ENCODE measurements at regions not wholly inside any gene's neighbourhood (a gene's known extent, or its start where the extent isn't known, plus 50 kb on each side); places are given as distances from the start of the nearest gene placed in this dataset.

- TF ChIP-seq CTCF (IDR thresholded peaks at IDR 0.05) (no peak), POLR2A (IDR thresholded peaks at IDR 0.05) (no peak)
These were observed 1198.4 kb upstream of the CITED2 start for GRCh38 chr6:140572867-140573266.

Data from Peyer's patch (tissue), 4 donors.